ENCODE measurements at regions not wholly inside any gene's neighbourhood (a gene's known extent, or its start where the extent isn't known, plus 50 kb on each side); places are given as distances from the start of the nearest gene placed in this dataset.

- Histone ChIP-seq H3K9me3 (no peaks in the 10 kb centered on the region), H3K4me3 (no peak overlapping the region), H3K4me2 (no peak overlapping the region), H3K4me1 (no peaks in the 10 kb centered on the region), H3K27ac (no peak overlapping the region)
- ChIA-PET CTCF (no interaction called here), POLR2A (no interaction called here)
- DNase-seq (ENCODE audit: low read depth in 1 of 2, low spot score in 1 of 2) (no peak), ATAC-seq (no peak), FAIRE-seq (no peak)
- WGBS (ENCODE audit: missing lambda C conversion rate), result 11% methylated on average over 3 of the region's 3 CpGs
- TF ChIP-seq CEBPB (IDR thresholded peaks at IDR 0.05) (no peak), RAD21 (conservative IDR thresholded peaks at IDR 0.05 in 1 of 2, IDR thresholded peaks at IDR 0.05 in 1 of 2) (no peak), TP53 (CRISPR knock-in tag; IDR thresholded peaks at IDR 0.05) (no peak), KDM1A (IDR thresholded peaks at IDR 0.05; ENCODE audit: low read depth) (no peak), HOXA7 (CRISPR knock-in tag; IDR thresholded peaks at IDR 0.05) (no peak), RNF2 (IDR thresholded peaks at IDR 0.05; ENCODE audit: borderline replicate concordance, low read depth) (no peak), POLR2A (IDR thresholded peaks at IDR 0.05; ENCODE audit: low read length) (no peak), POLR2AphosphoS2 (conservative IDR thresholded peaks at IDR 0.05; ENCODE audit: low read length) (no peak), ZC3H11A (IDR thresholded peaks at IDR 0.05) (no peak), ELK1 (IDR thresholded peaks at IDR 0.05; ENCODE audit: low read depth, low read length) (no peak), ZNF302 (CRISPR knock-in tag; IDR thresholded peaks at IDR 0.05) (no peak)
Measured at GRCh38 chr2:40653829-40654228, 201.9 kb upstream of the SLC8A1 start.

DNA sequence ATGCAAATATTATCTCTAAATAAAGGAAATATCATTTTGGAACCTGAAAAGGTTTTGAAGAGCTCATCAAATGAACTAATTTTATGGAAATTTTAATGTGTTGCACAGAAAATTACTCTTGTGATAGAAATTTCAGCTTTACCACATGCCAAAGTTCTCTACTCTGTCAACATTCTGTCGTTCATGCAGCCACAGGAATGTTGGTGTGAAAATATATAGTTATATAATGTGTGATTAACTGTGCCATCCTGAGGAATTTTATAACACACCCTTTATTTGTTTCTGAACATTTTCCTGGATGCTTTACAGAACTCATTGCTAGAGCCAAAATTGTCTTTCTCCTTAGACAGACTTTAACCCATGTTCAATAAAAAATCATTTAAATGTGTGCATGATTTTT, 202.5 kb upstream of the SLC8A1 start:
- 0% methylated on average over 1 of the region's 1 CpG for WGBS (ENCODE audit: missing lambda C conversion rate)
- Histone ChIP-seq H3K4me3 (no peak overlapping the region), H3K4me1 (no peaks in the 10 kb centered on the region), H3K9me3 (no peaks in the 10 kb centered on the region), H3K27ac (no peak overlapping the region), H3K4me2 (no peak overlapping the region)
- TF ChIP-seq, protein P1, sequence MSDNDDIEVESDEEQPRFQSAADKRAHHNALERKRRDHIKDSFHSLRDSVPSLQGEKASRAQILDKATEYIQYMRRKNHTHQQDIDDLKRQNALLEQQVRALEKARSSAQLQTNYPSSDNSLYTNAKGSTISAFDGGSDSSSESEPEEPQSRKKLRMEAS (IDR thresholded peaks at IDR 0.05), result no peak
- TF ChIP-seq SREBF2 (IDR thresholded peaks at IDR 0.05), result no peak
- CTCF ChIA-PET, result no interaction called here
- POLR2A ChIA-PET, result no interaction called here
- ATAC-seq, result no peak
- no peak for FAIRE-seq
- no peak for DNase-seq (ENCODE audit: low read depth in 1 of 2, low spot score in 1 of 2)

DNA sequence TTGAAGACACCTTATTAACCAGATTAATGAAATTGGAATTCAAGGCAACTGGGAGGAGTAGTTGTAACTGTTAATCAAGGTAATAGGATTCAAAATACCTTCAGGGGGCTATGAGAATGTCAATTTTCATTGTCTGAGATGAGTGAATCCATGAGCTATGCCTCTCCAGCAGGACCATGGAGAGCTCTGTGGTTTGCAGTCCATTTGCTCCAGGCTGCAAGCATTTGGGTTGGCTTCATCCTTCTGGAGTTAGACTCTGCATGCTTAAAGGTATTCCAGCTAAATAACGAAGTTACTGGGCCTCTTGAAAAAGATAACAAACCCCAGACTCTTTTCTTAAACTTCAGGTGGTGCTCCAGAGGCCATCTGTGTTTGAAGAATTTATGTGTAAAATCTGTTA, 207.1 kb upstream of the SLC8A1 start:
- 0% methylated on average over 1 of the region's 1 CpG for WGBS (ENCODE audit: missing lambda C conversion rate)
- DNase-seq (ENCODE audit: low read depth in 1 of 2, low spot score in 1 of 2), result no peak
- ChIA-PET CTCF (interaction anchor here (1.2 kb wide), 1 partner anchor 25 kb away, joined by 3 read pairs; no protein-coding TSS in a partner anchor), POLR2A (no interaction called here)
- Histone ChIP-seq H3K4me1 (no peaks in the 10 kb centered on the region), H3K4me2 (no peak overlapping the region), H3K9me3 (no peaks in the 10 kb centered on the region), H3K4me3 (no peak overlapping the region), H3K27ac (no peak overlapping the region)
- no peak for ATAC-seq
- TF ChIP-seq EHMT2 (IDR thresholded peaks at IDR 0.05; ENCODE audit: low read depth) (peak; percentile 81), RNF2 (IDR thresholded peaks at IDR 0.05; ENCODE audit: borderline replicate concordance, low read depth) (0 out of 2 replicates have a peak, but pooled peaks have one; percentile 47), REST (IDR thresholded peaks at IDR 0.05) (peak; percentile 91), CHD4 (IDR thresholded peaks at IDR 0.05; ENCODE audit: borderline replicate concordance) (no peak)
- FAIRE-seq, result no peak

All from A549 (cell line).